ENCODE measurements at regions not wholly inside any gene's neighbourhood (a gene's known extent, or its start where the extent isn't known, plus 50 kb on each side); places are given as distances from the start of the nearest gene placed in this dataset.

GRCh38 chr14:82047777-82048470 is 514.3 kb upstream of the SEL1L start:
- TF ChIP-seq CTCF (IDR thresholded peaks at IDR 0.05): no peak
- no peak for TF ChIP-seq POLR2A (IDR thresholded peaks at IDR 0.05)
- no peak for TF ChIP-seq EP300 (IDR thresholded peaks at IDR 0.05)
- TF ChIP-seq POLR2AphosphoS5 (IDR thresholded peaks at IDR 0.05): no peak
